Coronary artery (tissue), 2 donors: ENCODE measurements at regions not wholly inside any gene's neighbourhood (a gene's known extent, or its start where the extent isn't known, plus 50 kb on each side); places are given as distances from the start of the nearest gene placed in this dataset.
"Not testable (repeated sequence)": the region's sequence is repeated elsewhere in the genome, so short reads cannot be mapped to it uniquely, and the experiment has no call there.

Experiments
- DNase-seq: peaks from one replicate; pipeline ENCODE4 v3.0.0-alpha.2; 2017; ENCODE audit warnings: low spot score
- H3K27ac ChIP-seq, 2 donors: fragments of 200-600 bp; sonication (generic); one replicate each; pipeline ENCODE4 v1.5.1; 2016 to 2019
- H3K4me3 ChIP-seq: fragments of 200-600 bp; sonication (generic); 2 replicates; pipeline ENCODE4 v1.5.1; 2016; ENCODE audit warnings: mild to moderate bottlenecking, moderate library complexity
- CTCF ChIP-seq: fragments of 200-600 bp; sonication (generic); IDR thresholded peaks from one replicate; pipeline ENCODE4 v1.5.1; 2019; ENCODE audit warnings: antibody characterized with exemption

GRCh38 chr5:62785588-62785987 lies 207.0 kb downstream of the LRRC70 start:
- DNase-seq, result no peak
- no peak for TF ChIP-seq CTCF
- Histone ChIP-seq H3K4me3 (no peak overlapping the region), H3K27ac (no peak overlapping the region)

- DNase-seq, result no peak
- TF ChIP-seq CTCF, result no peak
- Histone ChIP-seq H3K4me3 (no peak overlapping the region), H3K27ac (no peak overlapping the region)
Measured at GRCh38 chr5:62783374-62784057, 204.9 kb downstream of the LRRC70 start.

GRCh38 chr5:62780888-62781287 lies 202.3 kb downstream of the LRRC70 start:
- H3K4me3 ChIP-seq, result no peak overlapping the region
- no peak for TF ChIP-seq CTCF
- no peak for DNase-seq
- no peak overlapping the region for H3K27ac ChIP-seq

GRCh38 chr5:62780230-62780629 lies 201.6 kb downstream of the LRRC70 start:
- TF ChIP-seq CTCF, result no peak
- Histone ChIP-seq H3K27ac (no peak overlapping the region), H3K4me3 (no peak overlapping the region)
- DNase-seq, result no peak

- peak; percentile 64 for TF ChIP-seq CTCF
- no peak overlapping the region for H3K27ac ChIP-seq
- DNase-seq, result no peak
- H3K4me3 ChIP-seq, result no peak overlapping the region
Measured at GRCh38 chr5:62779010-62779422, 200.4 kb downstream of the LRRC70 start.

- no peak for DNase-seq
- H3K27ac ChIP-seq, result no peak overlapping the region
- no peak overlapping the region for H3K4me3 ChIP-seq
- TF ChIP-seq CTCF, result no peak
Measured at GRCh38 chr5:62778316-62779009, 199.8 kb downstream of the LRRC70 start.

- H3K4me3 ChIP-seq, H3K27ac ChIP-seq, DNase-seq: not testable (repeated sequence)
Measured at GRCh38 chr5:62777081-62777480, 198.5 kb downstream of the LRRC70 start.

- not testable (repeated sequence) for DNase-seq, H3K27ac ChIP-seq, H3K4me3 ChIP-seq
Measured at GRCh38 chr5:62776592-62776991, 198.0 kb downstream of the LRRC70 start.
